CD14-positive monocyte (primary cell): ENCODE measurements at regions not wholly inside any gene's neighbourhood (a gene's known extent, or its start where the extent isn't known, plus 50 kb on each side); places are given as distances from the start of the nearest gene placed in this dataset.

Experiments used
- DNase-seq, 3 donors: peaks; one replicate each; pipeline ENCODE4 v3.0.0-alpha.2; 2011 to 2022
- H2AFZ ChIP-seq: 2 replicates; pipeline ENCODE4 v1.6.0; 2012; ENCODE audit warnings: mild to moderate bottlenecking, low read depth, low read length, inconsistent platforms; ENCODE audit not compliant: insufficient read depth, poor library complexity, severe bottlenecking
- H3K27ac ChIP-seq, 2 donors: 1 replicate in 1 of 2; 2 replicates in 1 of 2; pipeline ENCODE4 v1.5.1; 2012 to 2013; ENCODE audit warnings: low read length in 2 of 2, control low read depth in 1 of 2, inconsistent platforms in 1 of 2, low read depth in 1 of 2, mild to moderate bottlenecking in 1 of 2
- H3K27me3 ChIP-seq, 2 donors: one replicate each; pipeline versions ENCODE4 v1.6.0 to v1.6.1; 2011 to 2013; ENCODE audit warnings: low read length in 2 of 2; ENCODE audit not compliant: control insufficient read depth in 2 of 2, insufficient read depth in 2 of 2
- H3K36me3 ChIP-seq, 2 donors: replicated peaks in 1 of 2; 1 replicate in 1 of 2; 2 replicates in 1 of 2; pipeline versions ENCODE4 v1.5.1 to v1.6.1; 2012 to 2013; ENCODE audit warnings: low read length in 2 of 2, control low read depth in 1 of 2, inconsistent platforms in 1 of 2, mild to moderate bottlenecking in 1 of 2; ENCODE audit not compliant: insufficient read depth in 2 of 2, control insufficient read depth in 1 of 2
- H3K4me1 ChIP-seq, 2 donors: 1 replicate in 1 of 2; 2 replicates in 1 of 2; pipeline versions ENCODE4 v1.5.1 to v1.6.1; 2012 to 2013; ENCODE audit warnings: low read length in 2 of 2, control low read depth in 1 of 2, inconsistent platforms in 1 of 2, mild to moderate bottlenecking in 1 of 2, moderate library complexity in 1 of 2; ENCODE audit not compliant: insufficient read depth in 2 of 2, control insufficient read depth in 1 of 2
- H3K4me2 ChIP-seq: replicated peaks from 2 replicates; pipeline ENCODE3; 2012; ENCODE audit warnings: low read length, moderate library complexity, mild to moderate bottlenecking; ENCODE audit not compliant: poor library complexity, severe bottlenecking; ENCODE audit errors: extremely low read depth
- H3K4me3 ChIP-seq, 3 experiments: fragments of 200-600 bp in 1 of 3; sonication (generic) in 1 of 3; replicated peaks in 1 of 3; 1 replicate in 2 of 3; 2 replicates in 1 of 3; pipeline ENCODE4 v1.5.1; 2011 to 2013; ENCODE audit warnings: low read length in 3 of 3, mild to moderate bottlenecking in 3 of 3, control low read depth in 2 of 3, low read depth in 2 of 3, inconsistent platforms in 1 of 3, moderate library complexity in 1 of 3
- H3K79me2 ChIP-seq: 2 replicates; pipeline ENCODE4 v1.6.0; 2012; ENCODE audit warnings: mild to moderate bottlenecking, control low read depth, inconsistent platforms, low read length, moderate library complexity; ENCODE audit not compliant: insufficient read depth
- H3K9ac ChIP-seq: 2 replicates; pipeline ENCODE4 v1.6.0; 2017; ENCODE audit warnings: low read length, mild to moderate bottlenecking; ENCODE audit not compliant: insufficient read depth, poor library complexity, severe bottlenecking
- H3K9me3 ChIP-seq, 2 donors: replicated peaks in 1 of 2; 1 replicate in 1 of 2; 2 replicates in 1 of 2; pipeline versions ENCODE4 v1.5.1 to v1.6.1; 2012 to 2013; ENCODE audit warnings: low read length in 2 of 2, control low read depth in 1 of 2; ENCODE audit not compliant: control insufficient read depth in 1 of 2, insufficient read depth in 1 of 2
- H4K20me1 ChIP-seq: 2 replicates; pipeline ENCODE4 v1.6.0; 2012; ENCODE audit warnings: mild to moderate bottlenecking, low read length, control low read depth, moderate library complexity; ENCODE audit not compliant: insufficient read depth
- H3K27ac Mint-ChIP-seq, 7 donors: one replicate each; pipeline ENCODE4 v1.8.0; 2020; ENCODE audit warnings: mild to moderate bottlenecking in 7 of 7, mixed read lengths in 7 of 7, moderate library complexity in 6 of 7, inconsistent platforms in 2 of 7
- H3K27me3 Mint-ChIP-seq, 3 donors: one replicate each; pipeline ENCODE4 v1.8.0; 2021 to 2022; ENCODE audit warnings: low read depth in 3 of 3, mild to moderate bottlenecking in 3 of 3, mixed read lengths in 3 of 3, moderate library complexity in 3 of 3, inconsistent platforms in 1 of 3
- H3K36me3 Mint-ChIP-seq, 2 donors: one replicate each; pipeline ENCODE4 v1.8.0; 2020; ENCODE audit warnings: mixed read lengths in 2 of 2, inconsistent platforms in 1 of 2, mild to moderate bottlenecking in 1 of 2
- H3K4me1 Mint-ChIP-seq: one replicate; pipeline ENCODE4 v1.8.0; 2020; ENCODE audit warnings: mild to moderate bottlenecking, mixed read lengths
- H3K4me3 Mint-ChIP-seq, 2 donors: one replicate each; pipeline ENCODE4 v1.8.0; 2020; ENCODE audit warnings: mild to moderate bottlenecking in 2 of 2, mixed read lengths in 2 of 2, moderate library complexity in 1 of 2
- H3K9me3 Mint-ChIP-seq, 7 donors: one replicate each; pipeline ENCODE4 v1.8.0; 2020 to 2022; ENCODE audit warnings: mixed read lengths in 7 of 7, mild to moderate bottlenecking in 6 of 7, moderate library complexity in 6 of 7, inconsistent platforms in 2 of 7
- CTCF ChIP-seq: fragments of 200-600 bp; IDR thresholded peaks from one replicate; pipeline ENCODE4 v1.8.0; 2022; ENCODE audit warnings: antibody characterized with exemption, mild to moderate bottlenecking
- WGBS: methylation state at CpG from one replicate; pipeline ENCODE4 v1.1.5; 2013; ENCODE audit warnings: missing lambda C conversion rate; ENCODE audit not compliant: insufficient coverage; 5-methylcytosine and 5-hydroxymethylcytosine counted together
- intact Hi-C, 2 donors: fragments of 100-400 bp; cut with micrococcal nuclease; formaldehyde crosslinking; loops; one replicate each; pipeline versions ENCODE4 v1.15.0 to v1.15.1; 2023

- Mint-ChIP-seq H3K27ac (no peak overlapping the region), H3K9me3 (peaks cover 0 to 5% (median 2%) of the 10 kb centered on the region in 7 donors), H3K36me3 (no peaks in the 10 kb centered on the region), H3K4me3 (no peak overlapping the region), H3K4me1 (no peaks in the 10 kb centered on the region), H3K27me3 (peaks cover 0 to 3% (median 2%) of the 10 kb centered on the region in 3 donors)
- Histone ChIP-seq H3K4me2 (no peak overlapping the region), H3K27me3 (no peaks in the 10 kb centered on the region), H3K27ac (no peak overlapping the region), H3K79me2 (no peaks in the 10 kb centered on the region), H3K4me1 (no peaks in the 10 kb centered on the region), H3K9me3 (no peaks in the 10 kb centered on the region), H4K20me1 (no peaks in the 10 kb centered on the region), H2AFZ (no peak overlapping the region), H3K4me3 (no peak overlapping the region), H3K9ac (no peak overlapping the region), H3K36me3 (no peaks in the 10 kb centered on the region)
- no peak for DNase-seq
- WGBS: no CpG with 5 or more reads among the region's 1 CpG
- no peak for TF ChIP-seq CTCF
- intact Hi-C loops: no loop called here
Observed at GRCh38 chr4:27168783-27169182, 308.1 kb downstream of the STIM2 start.

- TF ChIP-seq CTCF: no peak
- H3K27ac Mint-ChIP-seq: no peak overlapping the region
- H3K36me3 ChIP-seq: no peaks in the 10 kb centered on the region
Observed at GRCh38 chr4:27173280-27173679, 312.6 kb downstream of the STIM2 start.

More at GRCh38 chr4:27173280-27173679, 312.6 kb downstream of the STIM2 start:
- intact Hi-C loops: no loop called here
- Histone ChIP-seq H3K27ac (no peak overlapping the region), H3K4me1 (no peaks in the 10 kb centered on the region), H3K4me2 (no peak overlapping the region), H3K79me2 (no peaks in the 10 kb centered on the region), H4K20me1 (no peaks in the 10 kb centered on the region), H3K4me3 (no peak overlapping the region), H2AFZ (no peak overlapping the region), H3K9ac (no peak overlapping the region), H3K9me3 (no peaks in the 10 kb centered on the region), H3K27me3 (no peaks in the 10 kb centered on the region)
- no CpG with 5 or more reads among the region's 7 CpGs for WGBS
- no peaks in the 10 kb centered on the region for H3K36me3 Mint-ChIP-seq
- H3K4me3 Mint-ChIP-seq: no peak overlapping the region
- H3K27me3 Mint-ChIP-seq: peaks cover under 1 to 2% (median 2%) of the 10 kb centered on the region in 3 donors
- no peaks in the 10 kb centered on the region for H3K4me1 Mint-ChIP-seq
- H3K9me3 Mint-ChIP-seq: peaks cover 0 to 6% (median 2%) of the 10 kb centered on the region in 7 donors
- DNase-seq: no peak
